Renal cortex interstitium (tissue), 11 donors: ENCODE measurements at regions not wholly inside any gene's neighbourhood (a gene's known extent, or its start where the extent isn't known, plus 50 kb on each side); places are given as distances from the start of the nearest gene placed in this dataset.

Experiments
- DNase-seq, 11 donors: peaks; one replicate each; pipeline ENCODE4 v3.0.0-alpha.2; 2013; ENCODE audit warnings: low read depth in 9 of 11, low spot score in 4 of 11; ENCODE audit errors: extremely low read depth in 1 of 11

GRCh38 chr5:4868140-4868735 lies 271.9 kb upstream of the ADAMTS16 start:
- DNase-seq = peak in 6 of 11 donors; percentile 24 to 54 (median 38)

- no peak for DNase-seq
Observed at GRCh38 chr5:4873652-4874051, 266.5 kb upstream of the ADAMTS16 start.

GRCh38 chr5:4874097-4874496 lies 266.0 kb upstream of the ADAMTS16 start:
- DNase-seq = no peak

DNA sequence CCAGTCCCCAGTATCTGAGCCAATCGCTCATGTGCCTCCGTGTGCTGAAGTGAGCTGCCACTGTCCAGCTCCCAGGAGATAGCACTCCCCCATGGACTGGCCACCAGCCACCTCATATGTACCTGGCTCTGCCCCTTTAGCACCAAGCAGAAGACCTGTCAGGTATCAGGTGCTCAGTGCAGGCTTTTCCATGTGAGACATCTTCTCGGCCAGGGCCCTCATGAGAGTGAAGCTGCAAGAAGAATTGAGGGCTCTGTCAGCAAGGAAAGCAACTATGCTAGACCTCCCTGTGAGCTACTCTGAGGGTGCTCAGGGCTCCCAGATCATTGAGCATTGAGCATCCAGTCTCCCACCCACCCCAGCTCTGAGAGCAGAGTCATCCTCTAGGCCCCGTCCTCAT lies 264.2 kb upstream of the ADAMTS16 start:
- DNase-seq = no peak

DNA sequence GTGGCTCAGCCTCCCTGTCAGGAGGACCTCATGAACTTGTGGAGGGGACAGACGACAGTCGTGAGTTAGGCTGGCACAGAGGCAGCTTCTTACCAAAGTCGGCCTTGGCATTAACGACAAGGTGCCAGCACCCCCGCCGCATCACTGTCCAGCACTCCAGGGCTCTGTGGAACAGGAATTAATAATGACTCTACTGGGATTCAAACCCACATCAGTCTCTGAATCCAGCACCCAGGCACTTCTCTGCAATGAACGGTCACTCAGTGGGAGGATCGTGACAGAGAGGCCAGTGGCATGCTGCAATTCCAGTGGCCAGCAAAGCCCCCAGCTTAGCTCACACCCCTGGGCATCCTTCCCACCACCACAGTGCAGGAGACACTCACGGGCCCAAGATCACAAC lies 263.3 kb upstream of the ADAMTS16 start:
- no peak for DNase-seq

- no peak for DNase-seq
Observed at GRCh38 chr5:4877579-4877978, 262.6 kb upstream of the ADAMTS16 start.

GRCh38 chr5:4879075-4879474 lies 261.1 kb upstream of the ADAMTS16 start:
- no peak for DNase-seq

- DNase-seq = peak in 10 of 11 donors; percentile 56 to 77 (median 71)
Observed at GRCh38 chr5:4879693-4880303, 260.3 kb upstream of the ADAMTS16 start.

- no peak for DNase-seq
Observed at GRCh38 chr5:4880304-4880741, 259.8 kb upstream of the ADAMTS16 start.

DNA sequence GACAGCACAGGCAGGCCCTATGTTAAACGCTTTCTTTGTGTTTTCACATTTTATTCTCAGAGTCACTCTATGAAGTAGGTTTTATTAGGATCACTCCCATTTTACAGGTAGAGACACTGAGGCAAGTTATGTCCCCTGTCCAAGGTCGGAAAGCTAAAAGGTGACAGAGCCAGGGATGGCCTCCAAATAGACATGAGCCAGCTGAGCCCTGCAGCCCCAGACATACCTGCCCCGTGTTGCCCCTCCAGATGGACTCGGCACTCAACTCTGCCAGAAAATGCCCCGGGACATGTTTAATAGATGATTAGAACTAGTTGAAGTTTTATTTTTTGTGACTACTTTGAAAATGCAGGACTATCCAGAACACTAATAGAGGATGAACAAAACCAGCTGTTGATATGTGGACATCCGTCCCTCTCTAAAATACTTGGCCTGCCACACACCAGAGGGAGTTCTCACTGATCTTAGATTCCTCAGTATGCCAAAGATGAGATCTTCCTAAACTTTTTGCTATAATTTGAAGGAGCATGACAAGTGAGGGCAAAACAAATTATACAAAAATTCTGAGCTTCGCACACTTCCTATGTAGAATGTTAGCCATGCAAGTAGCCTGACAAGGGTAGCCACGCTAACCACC lies 258.6 kb upstream of the ADAMTS16 start:
- no peak for DNase-seq

DNA sequence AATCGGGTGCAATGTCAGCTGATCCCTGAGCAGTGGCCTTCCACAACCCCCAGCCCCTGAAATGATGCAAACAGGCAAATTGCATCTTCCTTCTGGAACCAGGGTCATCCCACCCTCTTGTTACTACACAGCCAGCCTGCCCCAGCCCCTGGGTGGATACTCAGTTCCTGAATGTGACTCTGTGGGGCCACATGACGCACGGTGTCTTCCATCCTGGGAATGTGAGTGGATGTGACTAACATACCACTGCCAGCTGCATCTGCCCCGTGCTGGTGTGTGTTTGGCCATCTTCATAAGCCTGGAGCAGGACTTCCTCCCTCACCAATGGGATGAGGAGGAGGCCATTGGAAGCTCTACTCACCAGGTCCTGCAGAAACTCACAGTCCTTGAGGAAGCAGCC lies 257.9 kb upstream of the ADAMTS16 start:
- no peak for DNase-seq

GRCh38 chr5:4883360-4883759 lies 256.8 kb upstream of the ADAMTS16 start:
- DNase-seq = peak in 9 of 11 donors; percentile 28 to 57 (median 43)

GRCh38 chr5:4893063-4893744 lies 246.9 kb upstream of the ADAMTS16 start:
- DNase-seq = no peak

- DNase-seq = no peak
Observed at GRCh38 chr5:4896328-4896727, 243.8 kb upstream of the ADAMTS16 start.

DNA sequence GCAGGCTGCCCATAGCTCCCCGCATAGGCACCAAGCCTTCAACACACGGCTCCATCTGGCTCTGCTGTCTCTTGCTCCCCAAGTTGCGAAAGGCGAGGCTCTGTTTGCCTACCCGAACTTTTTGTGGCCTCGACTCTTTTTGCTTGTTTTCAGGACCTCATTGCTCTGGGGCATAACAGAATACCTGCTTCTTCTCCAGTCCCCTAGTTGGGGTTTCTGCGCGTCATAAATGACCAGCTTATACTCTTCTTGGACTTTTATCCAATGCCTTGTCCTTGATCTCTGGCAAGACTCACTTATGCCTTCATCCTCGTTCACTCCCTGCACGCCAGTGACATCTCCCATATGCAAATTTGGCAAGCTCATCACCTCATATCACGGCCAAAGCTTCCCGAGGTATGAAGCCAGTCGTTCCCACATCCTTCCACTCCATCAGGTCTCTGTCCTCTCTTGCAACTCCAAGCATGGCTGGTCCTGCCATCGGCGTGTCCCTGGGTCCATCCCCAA lies 238.8 kb upstream of the ADAMTS16 start:
- no peak for DNase-seq

- no peak for DNase-seq
Observed at GRCh38 chr5:4901924-4902323, 238.2 kb upstream of the ADAMTS16 start.

GRCh38 chr5:4905674-4906520 lies 234.2 kb upstream of the ADAMTS16 start:
- no peak for DNase-seq

DNA sequence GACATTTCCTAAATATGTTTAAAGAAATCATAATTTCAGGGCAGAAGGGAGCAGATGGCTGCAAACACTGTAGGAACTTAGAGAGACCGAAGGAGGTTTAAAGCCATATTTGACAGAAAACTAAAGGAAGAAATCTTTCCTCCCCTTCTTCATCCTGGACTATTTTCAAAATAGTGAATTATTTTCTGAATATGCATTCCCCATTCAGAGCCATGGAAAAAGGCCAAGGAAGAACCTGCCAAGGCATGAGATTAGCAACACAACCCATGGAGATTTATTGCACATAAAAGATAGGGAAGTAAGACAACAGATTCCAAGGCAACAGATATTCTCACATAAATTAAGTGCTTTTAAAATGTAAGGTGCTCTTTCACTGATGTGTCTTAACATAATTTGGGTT lies 233.3 kb upstream of the ADAMTS16 start:
- DNase-seq = no peak

GRCh38 chr5:4907571-4907970 lies 232.6 kb upstream of the ADAMTS16 start:
- DNase-seq = no peak
